ENCODE measurements at regions not wholly inside any gene's neighbourhood (a gene's known extent, or its start where the extent isn't known, plus 50 kb on each side); places are given as distances from the start of the nearest gene placed in this dataset.

- Histone ChIP-seq H3K27me3 (ENCODE audit: control insufficient read depth, insufficient read depth, low read length) (no peaks in the 10 kb centered on the region), H3K27ac (ENCODE audit: low read length) (no peak overlapping the region), H3K4me1 (ENCODE audit: control insufficient read depth, insufficient read depth, low read length) (peaks cover 4% of the 10 kb centered on the region; the same call in 1 of the 2 replicates), H3K4me3 (ENCODE audit: low read depth in 2 of 2, low read length in 2 of 2) (no peak overlapping the region), H3K36me3 (ENCODE audit: control insufficient read depth, insufficient read depth, low read length) (no peaks in the 10 kb centered on the region), H3K9me3 (ENCODE audit: control insufficient read depth, insufficient read depth, low read depth, low read length) (no peaks in the 10 kb centered on the region)
- TF ChIP-seq POLR2AphosphoS5 (IDR thresholded peaks at IDR 0.05; ENCODE audit: low read depth, low read length) (no peak), SIN3A (IDR thresholded peaks at IDR 0.05; ENCODE audit: borderline replicate concordance, insufficient read depth, low read depth, low read length) (no peak), REST (IDR thresholded peaks at IDR 0.05; ENCODE audit: insufficient read depth in 1 of 2, low read depth in 2 of 2, low read length in 1 of 2) (no peak), TCF7L2 (IDR thresholded peaks at IDR 0.05; ENCODE audit: low read depth, low read length) (no peak)
- TF ChIP-seq, protein P1, sequence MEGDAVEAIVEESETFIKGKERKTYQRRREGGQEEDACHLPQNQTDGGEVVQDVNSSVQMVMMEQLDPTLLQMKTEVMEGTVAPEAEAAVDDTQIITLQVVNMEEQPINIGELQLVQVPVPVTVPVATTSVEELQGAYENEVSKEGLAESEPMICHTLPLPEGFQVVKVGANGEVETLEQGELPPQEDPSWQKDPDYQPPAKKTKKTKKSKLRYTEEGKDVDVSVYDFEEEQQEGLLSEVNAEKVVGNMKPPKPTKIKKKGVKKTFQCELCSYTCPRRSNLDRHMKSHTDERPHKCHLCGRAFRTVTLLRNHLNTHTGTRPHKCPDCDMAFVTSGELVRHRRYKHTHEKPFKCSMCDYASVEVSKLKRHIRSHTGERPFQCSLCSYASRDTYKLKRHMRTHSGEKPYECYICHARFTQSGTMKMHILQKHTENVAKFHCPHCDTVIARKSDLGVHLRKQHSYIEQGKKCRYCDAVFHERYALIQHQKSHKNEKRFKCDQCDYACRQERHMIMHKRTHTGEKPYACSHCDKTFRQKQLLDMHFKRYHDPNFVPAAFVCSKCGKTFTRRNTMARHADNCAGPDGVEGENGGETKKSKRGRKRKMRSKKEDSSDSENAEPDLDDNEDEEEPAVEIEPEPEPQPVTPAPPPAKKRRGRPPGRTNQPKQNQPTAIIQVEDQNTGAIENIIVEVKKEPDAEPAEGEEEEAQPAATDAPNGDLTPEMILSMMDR (IDR thresholded peaks at IDR 0.05), result no peak
- intact Hi-C loops (cut with micrococcal nuclease; ENCODE audit: unreplicated experiment), result no loop called here
- no TSS peak for BruUV-seq (replicated peaks)
- CTCF ChIA-PET, result no interaction called here
- POLR2A ChIA-PET, result no interaction called here
- in situ Hi-C loops (cut with HindIII; ENCODE audit: low pct_unique_long_range_greater_than_20kb, low sequenced_read_pairs), result no loop called here
- no peak for ATAC-seq
- DNase-seq (ENCODE audit: low read depth, low spot score), result no peak
Observed at GRCh38 chr5:133878236-133878555, 90.2 kb downstream of the C5orf15 start.

DNA sequence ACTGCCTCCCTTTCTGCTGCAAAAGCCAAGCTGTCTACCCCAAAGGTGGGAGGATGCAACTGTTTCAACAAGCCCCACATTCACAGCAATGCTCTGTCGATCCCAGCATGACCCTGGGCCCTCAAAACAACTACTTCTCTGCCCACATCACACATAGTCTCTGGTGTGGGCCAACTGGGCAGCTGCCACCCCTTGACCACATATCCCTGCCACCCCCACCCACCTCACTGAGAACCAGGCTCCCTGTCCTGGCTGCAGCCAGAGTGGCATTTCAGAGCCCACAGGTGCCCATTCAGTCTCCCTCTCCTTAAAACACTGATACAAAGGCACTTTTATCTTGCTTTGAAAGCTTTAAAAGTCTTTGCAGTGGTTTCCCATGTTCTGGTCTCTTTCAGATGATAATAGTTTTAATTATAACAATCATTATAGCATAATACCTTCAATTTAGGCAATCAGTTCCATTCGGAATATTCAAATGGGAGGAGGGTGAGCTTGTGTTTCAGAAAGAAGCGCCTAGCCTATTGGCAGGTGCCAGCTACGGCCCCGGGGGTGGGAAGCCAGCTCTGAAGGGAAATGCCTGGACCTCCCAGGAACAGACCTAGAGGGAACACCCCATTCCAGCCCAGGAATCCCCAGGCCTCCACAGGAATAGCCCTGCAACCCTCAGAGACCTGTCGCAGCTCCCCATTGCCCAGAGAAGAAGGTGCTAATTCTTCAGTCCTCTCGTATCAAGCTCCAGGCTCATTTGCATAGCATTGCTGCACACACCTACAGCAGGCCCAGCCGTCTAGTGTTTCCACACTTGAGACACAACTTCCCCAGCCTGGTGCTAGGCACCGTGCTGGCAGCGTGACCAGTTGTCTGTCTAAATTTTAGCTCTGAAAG, 90.8 kb downstream of the C5orf15 start:
- H3K9me3 ChIP-seq (ENCODE audit: control insufficient read depth, insufficient read depth, low read depth, low read length), result no peaks in the 10 kb centered on the region
- ChIA-PET CTCF (interaction anchor here (0.5 kb wide), 1 partner anchor 10 kb away, joined by 9 read pairs; no protein-coding TSS in a partner anchor), POLR2A (interaction anchor here (0.7 kb wide), 1 partner anchor 333 kb away, joined by 19 read pairs; no protein-coding TSS in a partner anchor)
- no peak for TF ChIP-seq SIN3A (IDR thresholded peaks at IDR 0.05; ENCODE audit: borderline replicate concordance, insufficient read depth, low read depth, low read length)
- TF ChIP-seq TCF7L2 (IDR thresholded peaks at IDR 0.05; ENCODE audit: low read depth, low read length), result no peak
- TF ChIP-seq POLR2AphosphoS5 (IDR thresholded peaks at IDR 0.05; ENCODE audit: low read depth, low read length), result no peak
- TF ChIP-seq REST (IDR thresholded peaks at IDR 0.05; ENCODE audit: insufficient read depth in 1 of 2, low read depth in 2 of 2, low read length in 1 of 2), result no peak
- TF ChIP-seq, protein P1 (IDR thresholded peaks at IDR 0.05), result no peak
- intact Hi-C loops (cut with micrococcal nuclease; ENCODE audit: unreplicated experiment), result no loop called here
- no peak overlapping the region for H3K4me3 ChIP-seq (ENCODE audit: low read depth in 2 of 2, low read length in 2 of 2)
- H3K4me1 ChIP-seq (ENCODE audit: control insufficient read depth, insufficient read depth, low read length), result peaks cover 4% of the 10 kb centered on the region; the same call in 1 of the 2 replicates
- H3K27ac ChIP-seq (ENCODE audit: low read length), result no peak overlapping the region
- H3K36me3 ChIP-seq (ENCODE audit: control insufficient read depth, insufficient read depth, low read length), result no peaks in the 10 kb centered on the region
- no TSS peak for BruUV-seq (replicated peaks)
- ATAC-seq, result no peak
- DNase-seq (ENCODE audit: low read depth, low spot score), result no peak
- no peaks in the 10 kb centered on the region; the same call in 1 of the 2 replicates for H3K27me3 ChIP-seq (ENCODE audit: control insufficient read depth, insufficient read depth, low read length)
- in situ Hi-C loops (cut with HindIII; ENCODE audit: low pct_unique_long_range_greater_than_20kb, low sequenced_read_pairs), result no loop called here

All from Panc1 (cell line).